GDM1 (cell line): ENCODE measurements at regions not wholly inside any gene's neighbourhood (a gene's known extent, or its start where the extent isn't known, plus 50 kb on each side); places are given as distances from the start of the nearest gene placed in this dataset.

ENCODE experiments used
- DNase-seq: peaks from one replicate; lab custom pipeline; 2025; lab: John Stamatoyannopoulos, UW

DNA sequence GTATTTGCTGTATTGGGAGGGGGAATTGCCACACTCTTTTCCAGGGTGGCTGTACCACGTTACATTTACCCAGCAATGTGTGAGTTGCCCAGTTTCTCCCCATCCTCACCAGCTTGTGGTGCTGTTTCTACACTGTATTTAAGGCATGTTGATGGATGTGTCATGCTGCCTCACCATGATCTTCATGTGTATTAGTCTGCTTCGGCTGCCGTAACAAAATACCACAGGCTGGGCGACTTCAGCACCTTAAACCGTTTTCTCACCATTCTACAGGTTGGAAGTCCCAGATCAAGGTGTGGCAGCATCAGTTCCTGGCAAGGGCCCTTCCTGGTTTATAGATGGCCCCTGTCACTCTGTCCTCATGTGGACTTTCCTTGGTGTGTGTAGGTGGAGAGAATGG lies 169.7 kb downstream of the IGLL1 start:
- DNase-seq, result no peak

- no peak for DNase-seq
Measured at GRCh38 chr22:23409976-23410375, 170.1 kb downstream of the IGLL1 start.

DNA sequence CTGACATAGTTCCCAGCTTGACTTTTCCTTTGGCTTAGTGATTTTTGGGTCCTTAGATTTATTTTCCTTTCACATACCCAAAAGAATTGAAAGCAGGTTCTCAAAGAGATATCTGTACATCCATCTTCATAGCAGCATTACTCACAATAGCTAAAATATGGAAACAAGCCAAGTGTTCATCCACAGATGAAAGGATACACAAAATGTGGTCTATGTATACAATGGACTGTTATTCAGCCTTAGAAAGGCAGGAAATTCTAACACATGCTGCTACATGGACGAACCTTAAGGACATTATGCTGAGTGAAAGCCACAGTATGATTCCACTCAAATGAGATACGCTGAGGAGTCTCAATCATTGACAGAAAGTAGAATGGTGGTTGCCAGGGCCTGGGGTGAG lies 171.8 kb downstream of the IGLL1 start:
- no peak for DNase-seq

DNA sequence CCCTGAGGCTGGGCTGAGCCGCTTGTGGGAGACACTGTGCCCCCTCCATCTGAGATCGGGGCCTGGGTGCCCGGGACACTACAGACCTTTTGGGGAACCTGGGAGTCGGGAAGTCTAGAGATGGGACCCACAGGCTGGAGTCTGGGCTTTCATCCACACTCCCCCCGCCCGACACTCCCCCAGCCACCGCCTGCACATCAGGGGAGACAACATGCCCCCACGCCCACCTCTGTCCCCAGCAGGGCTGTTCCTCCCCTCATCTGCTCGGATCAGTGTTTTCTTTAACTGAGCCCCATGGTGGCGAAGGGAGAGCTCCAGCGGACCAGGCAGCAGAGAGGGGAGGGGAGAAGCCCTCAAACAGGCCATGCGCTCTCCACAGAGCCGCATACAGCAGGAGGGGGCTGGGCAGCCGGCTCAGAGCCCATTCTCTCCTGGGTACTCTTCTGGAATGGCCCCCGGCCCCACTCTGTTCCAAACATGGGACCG lies 174.7 kb downstream of the IGLL1 start:
- no peak for DNase-seq

DNA sequence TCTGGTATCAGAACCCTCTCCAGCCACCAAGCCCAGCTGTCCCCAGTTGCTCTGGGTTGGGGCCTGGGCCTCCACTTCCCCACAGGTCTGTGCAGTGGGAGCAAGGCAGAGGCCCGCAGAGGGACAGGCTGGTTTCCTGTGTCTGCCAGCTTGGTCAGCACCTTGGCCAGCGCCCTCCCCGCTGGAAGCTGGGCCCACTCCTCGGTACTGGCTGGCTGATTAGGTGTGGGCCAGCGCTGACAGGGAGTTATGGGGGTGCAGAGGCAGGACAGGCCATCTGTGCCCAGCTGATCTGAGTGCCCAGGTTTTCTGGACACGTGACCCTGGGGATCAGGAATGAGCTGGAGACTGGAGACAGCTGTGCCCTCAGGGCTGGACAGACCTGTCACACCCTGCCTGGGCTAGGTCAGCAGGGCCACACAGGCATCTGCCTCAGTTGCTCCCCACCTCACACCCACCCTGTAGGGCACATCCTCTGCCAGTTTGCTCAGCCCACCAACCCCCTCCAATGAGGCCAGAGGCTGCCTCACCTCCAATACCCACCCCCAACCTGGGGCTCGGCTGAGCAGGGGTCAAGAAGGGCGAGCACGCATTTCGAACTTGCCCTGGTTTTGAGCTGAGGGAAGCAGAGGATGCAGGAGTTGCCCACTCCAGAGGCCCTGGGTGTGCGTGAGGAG lies 175.3 kb downstream of the IGLL1 start:
- no peak for DNase-seq

DNA sequence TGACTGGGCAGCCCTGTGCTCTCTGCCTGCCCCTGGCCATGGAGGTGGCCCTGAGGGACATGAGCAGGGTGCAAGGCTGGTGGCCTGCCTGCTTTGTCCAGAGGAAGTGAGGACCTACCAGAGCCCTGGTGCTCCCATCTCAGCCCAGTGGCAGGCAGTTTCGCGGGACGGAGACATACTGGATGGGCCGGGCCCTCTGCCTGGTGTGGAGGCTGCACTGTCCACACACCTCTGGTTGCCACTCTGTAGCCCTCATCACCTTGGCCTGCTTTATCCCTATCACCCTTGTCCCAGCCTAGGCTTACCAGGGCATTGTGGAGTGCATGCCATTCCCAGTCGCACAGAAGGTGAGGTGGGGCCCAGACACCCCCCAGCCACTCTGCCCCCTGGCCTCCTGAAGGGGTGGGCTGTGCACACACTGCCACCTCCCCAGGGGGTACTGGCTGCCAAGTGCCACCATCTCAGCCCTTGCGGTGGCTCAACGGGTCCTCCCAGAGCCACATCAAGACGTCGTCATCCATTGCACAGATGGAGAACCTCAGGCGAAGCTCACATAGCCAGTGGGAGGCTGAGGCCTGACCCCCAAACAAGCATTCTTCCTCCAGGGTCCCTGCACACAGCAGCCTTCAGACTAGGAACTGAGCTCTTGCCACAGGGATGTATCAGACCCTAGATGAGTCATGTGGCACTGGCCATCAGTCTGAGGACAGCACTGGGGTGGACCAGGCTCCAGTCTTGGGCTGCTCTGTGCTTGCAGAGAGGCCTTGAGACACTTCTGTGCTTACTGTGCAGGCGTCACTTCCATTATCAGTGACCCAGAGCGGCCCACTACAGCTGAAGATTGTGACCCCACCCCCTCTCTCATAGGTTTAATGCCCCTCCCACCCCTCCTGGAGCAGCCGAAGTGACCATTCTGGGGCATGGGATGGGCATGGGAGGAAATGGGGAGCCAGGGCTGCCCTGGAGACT lies 176.1 kb downstream of the IGLL1 start:
- no peak for DNase-seq

- no peak for DNase-seq
Measured at GRCh38 chr22:23403152-23403719, 176.9 kb downstream of the IGLL1 start.

DNA sequence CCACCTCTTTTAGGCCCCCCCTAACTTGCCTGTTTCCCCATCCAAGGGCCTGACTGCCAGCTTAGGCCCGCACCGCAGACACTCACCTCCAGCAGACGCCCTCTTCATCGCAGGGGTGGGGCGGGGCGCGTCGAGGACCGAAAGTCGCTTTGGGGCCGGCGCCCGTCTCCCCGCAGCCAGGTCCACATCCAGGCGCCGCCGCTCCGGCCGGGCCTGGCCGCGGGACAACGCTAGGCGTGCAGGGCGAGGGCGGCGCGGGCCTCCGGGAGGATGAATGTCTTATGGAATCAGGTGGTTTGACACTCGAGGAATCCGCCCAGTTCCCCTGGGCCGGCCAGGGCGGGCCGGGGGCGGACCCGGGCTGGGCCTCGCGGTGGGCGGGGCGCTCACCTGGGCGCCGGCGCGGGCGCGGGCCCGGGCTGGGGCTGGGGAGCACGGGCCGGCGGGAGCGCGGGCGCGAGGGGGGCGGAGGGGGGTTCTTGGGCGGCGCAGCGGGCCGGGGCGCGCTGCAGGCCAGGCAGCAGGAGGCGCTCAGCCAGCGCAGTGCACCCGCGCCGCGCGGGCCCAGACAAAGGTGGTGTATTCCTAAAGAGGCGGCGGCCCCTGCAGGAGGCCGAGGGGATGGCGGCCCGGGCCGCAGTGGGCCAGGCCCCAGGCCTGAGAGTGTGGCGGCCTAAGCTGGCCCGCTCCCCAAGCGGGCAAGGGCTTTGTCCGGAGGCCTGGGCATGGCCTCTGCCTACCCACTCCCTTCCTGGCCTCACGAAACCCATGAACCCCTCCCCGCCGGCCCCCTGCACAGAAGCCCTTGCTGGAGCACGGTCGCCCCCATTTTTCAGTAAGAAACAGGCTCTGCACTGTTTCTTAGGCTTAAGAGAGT lies 177.6 kb downstream of the IGLL1 start:
- no peak for DNase-seq

- DNase-seq, result no peak
Measured at GRCh38 chr22:23401910-23402274, 178.2 kb downstream of the IGLL1 start.

DNA sequence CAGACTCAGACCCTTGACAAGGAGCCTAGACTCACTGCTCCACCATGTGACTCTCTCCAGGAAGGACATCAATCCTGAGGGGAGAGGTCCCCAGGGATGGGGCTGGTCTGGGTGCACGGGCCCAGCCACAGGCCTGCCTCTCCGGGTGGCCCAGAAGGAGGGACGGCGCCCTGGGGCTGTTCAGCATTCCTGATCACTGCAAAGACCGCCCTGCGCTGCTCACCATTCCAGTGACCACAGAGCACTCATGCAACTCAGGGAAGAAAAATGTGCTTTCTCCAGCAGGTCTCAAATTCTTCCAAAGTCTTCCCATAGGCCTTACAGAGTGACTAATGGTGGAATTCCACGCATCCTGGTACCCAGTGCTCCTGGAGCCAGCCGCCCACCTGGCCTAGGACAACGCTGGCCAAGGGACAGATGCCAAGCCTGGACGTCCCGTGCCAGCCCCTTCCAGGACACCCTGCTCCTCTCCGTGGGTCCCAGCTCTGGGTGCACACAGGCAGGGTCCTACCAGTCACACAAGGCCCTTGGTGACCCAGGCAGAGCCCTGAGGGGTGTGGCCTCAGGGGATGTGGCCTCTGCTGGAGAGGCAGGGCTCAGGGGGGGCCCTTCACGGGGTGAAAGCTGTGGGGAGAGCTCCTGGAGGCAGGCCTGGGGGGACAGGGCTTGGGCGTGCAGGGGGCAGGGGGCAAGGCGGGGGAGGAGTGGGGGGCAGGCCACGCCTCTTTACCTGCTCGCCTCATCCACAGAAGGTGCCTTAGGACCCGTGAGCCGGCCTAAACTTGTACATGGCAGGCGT lies 178.8 kb downstream of the IGLL1 start:
- DNase-seq, result no peak

GRCh38 chr22:23400286-23400981 lies 179.7 kb downstream of the IGLL1 start:
- DNase-seq, result no peak

DNA sequence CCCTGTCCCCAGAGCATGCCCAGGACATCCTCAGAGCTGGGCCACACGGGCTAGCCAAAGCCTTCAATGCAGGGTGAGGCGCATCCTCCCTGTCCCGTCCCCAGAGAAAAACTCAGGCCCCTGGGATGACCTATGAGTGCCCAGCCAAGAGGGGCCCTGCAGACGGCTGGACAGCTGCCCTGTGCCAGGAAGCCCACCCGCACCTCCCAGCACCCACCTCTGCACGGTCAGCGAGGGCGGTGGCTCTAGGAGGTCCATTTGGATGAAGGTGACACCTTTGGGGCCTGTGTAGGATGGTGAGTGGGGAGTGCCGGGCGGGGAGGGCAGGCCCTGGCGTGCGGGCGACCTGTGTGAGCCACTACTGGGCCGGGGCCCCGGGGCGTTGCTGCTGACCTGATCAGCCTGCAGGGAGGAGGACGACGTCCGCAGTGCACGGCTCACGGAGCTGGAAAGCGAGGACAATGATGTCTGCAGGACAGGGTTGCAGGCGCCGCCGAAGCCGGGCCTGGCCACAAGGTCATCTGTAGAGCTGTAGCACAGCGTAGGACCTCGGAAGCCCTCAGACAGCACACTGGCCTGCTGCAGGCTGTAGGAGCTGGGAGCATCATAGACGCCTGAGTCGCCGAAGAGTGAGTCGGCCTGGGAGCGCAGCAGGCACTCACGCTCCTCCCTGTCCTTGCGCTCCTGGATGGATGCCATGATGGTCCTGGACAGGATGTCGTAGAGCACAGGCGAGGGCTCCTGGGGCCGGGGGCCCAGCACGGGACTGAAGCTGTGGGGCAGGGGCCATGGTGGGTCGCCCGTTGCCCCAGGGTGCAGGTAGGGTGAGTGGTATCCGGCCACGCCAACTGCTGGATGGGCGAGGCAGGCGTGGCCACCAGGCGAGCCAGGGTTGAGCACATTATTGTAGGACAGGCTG lies 180.5 kb downstream of the IGLL1 start:
- DNase-seq, result no peak

GRCh38 chr22:23398701-23399366 lies 181.3 kb downstream of the IGLL1 start:
- DNase-seq, result no peak

DNA sequence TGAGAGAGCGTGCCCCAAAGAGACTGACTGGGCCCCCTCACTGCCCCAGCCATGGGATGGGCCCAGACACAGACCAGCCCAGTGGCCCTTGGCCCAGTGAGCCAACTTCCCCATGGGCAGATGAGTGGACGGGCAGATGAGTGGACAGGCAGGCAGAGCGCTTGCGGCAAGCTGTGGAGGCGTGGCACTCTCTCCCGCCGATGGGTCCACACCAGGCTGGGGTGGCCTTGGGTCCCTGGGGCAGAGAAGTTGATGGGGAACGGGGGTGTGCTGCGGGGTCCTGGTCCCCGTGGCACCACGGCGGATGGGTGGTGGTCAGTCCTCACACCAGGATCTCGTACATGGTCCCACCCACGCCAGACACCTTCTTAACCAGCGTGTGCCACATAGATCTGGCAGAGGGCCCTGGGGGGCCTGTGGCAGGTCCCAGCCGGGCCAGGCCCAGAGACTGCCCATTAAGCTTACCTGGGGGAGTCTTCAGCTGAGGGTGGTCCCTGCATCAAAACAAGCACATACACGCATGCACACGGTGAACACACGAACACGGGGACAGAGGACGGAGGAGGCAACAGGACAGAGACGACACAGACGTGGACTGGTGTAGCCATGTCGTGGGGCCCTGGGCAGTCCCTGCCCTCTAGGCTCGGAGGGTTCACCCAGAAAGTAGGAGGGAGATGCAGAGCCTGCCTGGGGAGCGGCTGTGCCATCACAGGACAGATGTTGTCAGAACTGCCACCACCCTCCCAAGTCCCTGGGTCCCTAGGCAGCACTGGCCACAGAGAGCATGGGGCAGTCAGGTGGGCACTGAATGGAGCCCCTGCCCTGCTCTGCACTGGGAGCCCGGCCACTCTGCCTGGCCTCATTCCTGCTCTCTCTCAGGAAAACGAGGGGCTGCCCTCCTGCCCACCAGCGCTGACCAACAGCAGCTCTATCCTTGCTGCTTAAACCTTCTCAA lies 182.2 kb downstream of the IGLL1 start:
- no peak for DNase-seq

- no peak for DNase-seq
Measured at GRCh38 chr22:23397008-23397612, 183.0 kb downstream of the IGLL1 start.

DNA sequence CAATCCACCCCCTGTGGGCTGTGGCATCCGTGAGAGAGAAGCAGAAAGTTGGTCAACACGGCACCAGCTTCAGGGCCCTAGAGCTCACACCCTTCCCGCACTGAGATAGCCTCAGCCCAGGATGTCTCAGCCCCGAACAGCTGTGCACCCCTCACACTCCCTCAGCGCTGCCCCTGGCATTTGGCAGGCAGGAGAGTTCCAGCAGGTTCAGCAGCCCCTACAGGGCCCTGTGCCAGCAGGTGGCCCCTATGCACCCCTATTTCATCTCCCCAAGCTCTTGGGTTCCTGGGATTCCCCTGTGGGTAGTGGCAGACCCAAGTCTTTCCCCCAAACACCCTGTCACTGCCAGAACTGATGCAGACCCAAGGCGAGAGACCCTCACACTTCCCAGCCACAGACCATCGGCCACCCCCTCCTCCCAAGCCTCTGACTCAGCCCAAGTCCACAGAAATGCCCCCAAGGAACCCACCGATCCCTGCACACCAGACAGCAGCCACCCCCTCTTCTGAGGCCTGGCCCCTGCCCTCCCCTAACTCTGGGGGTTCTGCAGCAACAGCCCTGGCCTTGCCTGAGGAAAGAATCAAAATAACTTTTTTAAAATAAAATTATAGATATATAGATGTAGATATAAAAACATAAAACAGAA lies 183.6 kb downstream of the IGLL1 start:
- no peak for DNase-seq
